Stimulated activated CD8-positive, alpha-beta memory T cell treated with anti-CD3 and anti-CD28 coated beads, Interleukin-15, amount 100 ng/mL, for 48 hours (primary cell): ENCODE measurements at regions not wholly inside any gene's neighbourhood (a gene's known extent, or its start where the extent isn't known, plus 50 kb on each side); places are given as distances from the start of the nearest gene placed in this dataset.

Source experiments
- DNase-seq, 2 donors: peaks; one replicate each; pipeline ENCODE4 v3.0.0-alpha.2; 2020; ENCODE audit warnings: low read depth in 2 of 2

DNA sequence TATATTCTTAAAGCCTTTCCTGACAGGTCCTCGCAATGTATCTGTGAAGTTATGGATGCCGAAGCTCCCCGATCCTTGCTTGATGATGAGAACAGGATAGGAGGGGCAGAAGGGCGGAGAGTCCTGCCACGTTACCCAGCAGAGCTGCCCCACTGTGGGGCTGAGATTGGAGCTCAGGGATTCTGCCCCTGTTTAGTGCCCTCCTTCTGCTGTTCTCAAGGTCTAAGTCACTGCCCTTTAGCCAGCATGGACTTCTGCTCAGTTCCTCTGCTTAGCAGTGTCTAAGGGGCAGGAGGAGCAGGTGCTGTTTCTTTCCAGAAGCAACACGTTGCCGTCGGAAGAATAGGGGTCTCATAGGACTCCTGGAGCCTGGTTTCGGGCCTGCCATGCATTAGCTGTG, 164.2 kb upstream of the B3GAT1 start:
- DNase-seq = no peak

DNA sequence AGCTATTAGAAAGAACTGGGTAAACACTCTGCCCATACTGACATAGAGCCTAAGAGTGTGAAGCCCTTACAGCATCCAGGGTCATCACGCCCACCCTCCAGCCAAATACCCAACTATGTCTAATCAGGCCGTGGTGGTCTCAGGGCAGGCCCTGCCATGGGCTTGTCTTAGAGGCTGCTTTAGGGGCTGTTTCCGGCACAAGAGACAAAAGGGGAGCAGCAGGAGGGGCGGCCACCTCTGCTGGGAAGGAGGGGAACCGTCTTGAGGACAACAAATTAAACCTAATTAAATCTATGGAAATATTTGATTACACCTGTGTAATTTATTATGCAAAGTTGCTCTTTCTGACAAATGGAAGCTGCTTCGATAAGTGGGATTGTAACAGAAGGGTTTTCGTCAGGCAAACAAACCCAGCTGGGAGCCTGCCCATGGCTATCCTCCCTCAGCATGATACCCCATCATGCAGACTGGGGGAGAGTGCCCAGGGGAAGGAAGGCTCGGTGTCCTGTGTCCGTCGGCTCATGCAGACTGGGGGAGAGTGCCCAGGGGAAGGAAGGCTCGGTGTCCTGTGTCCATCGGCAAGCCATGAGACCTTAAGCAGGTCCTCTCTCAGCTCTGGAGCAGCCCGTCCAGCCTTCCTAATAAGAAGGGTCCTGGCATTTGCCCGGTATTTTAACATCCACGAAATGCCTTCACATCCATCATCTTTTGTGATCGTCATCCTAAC, 163.6 kb upstream of the B3GAT1 start:
- DNase-seq = no peak

DNA sequence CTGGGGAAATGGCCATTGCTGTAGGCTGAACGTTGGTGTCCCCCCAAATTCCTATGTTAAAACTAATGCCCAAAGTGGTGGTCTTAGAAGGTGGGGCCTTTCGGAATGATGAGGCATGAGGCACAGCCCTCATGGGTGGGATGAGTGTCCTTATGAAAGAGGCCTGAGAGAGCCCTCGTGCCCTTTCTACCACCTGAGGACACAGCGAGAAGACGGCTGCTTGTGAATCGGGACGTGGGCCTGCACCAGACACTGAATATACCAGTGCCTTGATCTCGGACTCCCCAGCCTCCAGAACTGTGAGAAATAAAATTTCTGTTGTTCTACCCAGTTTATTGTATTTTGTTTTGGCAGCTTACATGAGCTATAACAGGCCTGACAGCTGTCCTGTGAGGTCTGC, 162.9 kb upstream of the B3GAT1 start:
- no peak for DNase-seq

DNA sequence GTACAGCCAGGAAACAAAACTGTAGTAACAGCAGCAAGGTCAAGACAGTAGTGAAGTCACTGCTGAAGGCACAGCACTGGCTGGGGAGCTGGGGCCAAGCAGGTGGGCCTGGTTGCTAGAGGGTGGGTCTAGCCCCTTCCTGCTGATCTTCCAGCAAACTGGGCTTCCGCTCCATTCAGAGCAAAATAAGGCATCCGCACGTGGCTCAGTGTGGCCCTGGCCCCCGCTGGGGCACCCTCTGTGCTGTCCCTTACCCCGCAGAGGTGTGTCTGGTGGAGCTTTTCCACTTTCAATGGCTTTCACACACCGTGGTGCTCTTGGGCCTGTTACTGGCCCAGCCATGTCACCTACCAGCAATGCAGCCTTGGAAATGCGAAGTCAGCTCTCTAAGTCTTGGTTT, 162.4 kb upstream of the B3GAT1 start:
- DNase-seq = no peak

DNA sequence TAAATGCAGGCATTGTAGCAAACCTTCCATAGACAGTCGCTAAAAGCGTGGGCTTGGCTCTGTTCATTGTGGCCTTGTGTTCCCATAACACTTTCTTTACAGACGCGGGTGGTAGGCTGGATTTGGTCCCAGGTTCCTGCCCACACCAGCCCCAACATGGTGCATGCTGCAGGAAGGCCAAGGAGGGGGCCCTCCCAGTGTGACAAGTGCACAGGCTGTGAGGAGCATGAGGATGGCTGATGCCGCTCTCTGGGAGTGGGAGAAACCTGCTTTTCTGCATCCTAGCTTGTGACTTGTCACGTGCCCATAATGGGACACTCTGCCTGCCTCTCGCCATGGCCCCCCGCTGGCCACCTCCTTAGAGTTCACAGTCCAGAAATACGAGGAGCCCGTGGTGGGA, 161.8 kb upstream of the B3GAT1 start:
- no peak for DNase-seq

DNA sequence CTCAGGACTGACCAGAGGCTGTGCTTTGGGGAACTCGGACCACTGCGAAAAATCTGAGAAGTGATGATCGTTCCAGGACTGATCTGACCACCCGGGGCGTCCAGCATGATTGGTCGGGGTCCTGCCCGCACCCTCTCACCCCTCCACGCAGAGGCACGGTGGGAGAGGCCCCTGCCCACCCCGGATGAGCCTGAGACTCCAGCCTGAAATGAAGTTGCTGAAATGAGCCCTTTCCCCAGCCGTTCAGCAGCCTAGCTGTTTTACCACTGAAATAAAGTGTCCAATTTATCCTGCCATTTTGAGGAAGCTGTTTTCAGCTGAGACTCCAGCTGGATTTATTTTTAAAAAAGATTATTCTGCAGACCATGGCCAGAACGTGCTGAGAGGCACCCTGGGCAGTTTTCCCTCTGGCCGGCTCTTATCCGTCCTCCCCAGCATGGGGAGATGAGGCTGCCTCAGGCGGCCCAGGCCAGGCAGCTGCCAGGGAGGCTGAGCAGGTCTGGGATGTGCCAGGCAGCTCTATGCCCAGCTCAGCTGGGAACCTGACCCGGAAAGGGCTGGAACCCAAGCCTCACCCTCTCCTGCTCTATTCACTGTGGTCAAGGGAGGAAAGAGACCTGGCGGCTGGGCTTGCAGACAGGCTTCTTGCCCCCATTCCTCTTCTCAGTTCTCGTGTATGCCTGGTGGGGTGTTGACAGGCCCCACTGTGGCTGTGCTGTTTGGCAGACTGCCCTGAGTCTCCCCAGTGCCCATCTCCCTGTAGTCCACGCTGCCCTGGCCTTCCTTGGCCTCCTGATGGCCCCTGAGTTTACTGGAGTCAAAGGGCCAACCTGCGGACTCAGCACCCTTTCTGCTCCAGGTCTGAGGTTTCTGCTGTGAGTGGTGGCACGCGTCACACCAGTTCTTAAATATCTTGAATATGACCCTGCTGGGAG, 161.0 kb upstream of the B3GAT1 start:
- no peak for DNase-seq

DNA sequence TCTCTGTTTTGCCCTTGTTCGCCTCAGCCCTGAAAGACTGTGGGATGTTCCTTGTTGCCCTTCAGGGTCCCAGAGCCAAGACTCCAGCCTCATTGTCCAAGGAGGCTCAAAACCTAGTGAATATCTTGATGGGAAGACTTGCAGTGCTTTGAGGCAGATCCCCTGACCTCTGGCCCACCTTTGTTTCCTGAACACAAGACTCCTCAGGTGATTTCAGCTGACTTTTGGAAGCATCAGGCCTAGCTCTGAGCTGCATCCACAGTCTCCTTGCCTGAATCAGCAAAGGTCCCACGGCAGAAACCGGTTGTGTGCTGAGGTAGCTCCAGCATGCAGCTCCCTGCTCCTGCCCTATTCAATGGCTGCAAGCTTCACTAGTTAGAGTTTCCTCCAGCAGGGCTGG, 159.3 kb upstream of the B3GAT1 start:
- no peak for DNase-seq

DNA sequence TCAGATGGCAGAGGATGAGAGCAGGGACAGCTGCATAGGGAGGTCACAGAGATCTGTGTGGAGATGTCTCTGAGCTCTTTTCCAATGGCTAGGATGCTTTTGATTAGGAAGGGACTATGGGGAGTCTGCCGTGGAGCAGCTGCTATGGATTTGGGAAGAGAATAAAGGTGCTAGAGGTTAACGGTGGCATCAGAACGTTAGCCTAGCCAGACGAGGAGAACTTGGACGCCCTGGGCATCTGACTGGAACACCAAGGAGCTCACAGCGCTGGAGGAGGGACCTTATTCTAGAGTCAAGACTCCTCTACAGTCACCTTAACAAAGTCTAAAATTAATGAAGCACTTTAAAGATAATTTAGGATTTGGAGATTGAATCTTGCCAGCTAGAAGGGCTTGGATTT, 157.2 kb upstream of the B3GAT1 start:
- DNase-seq = no peak

DNA sequence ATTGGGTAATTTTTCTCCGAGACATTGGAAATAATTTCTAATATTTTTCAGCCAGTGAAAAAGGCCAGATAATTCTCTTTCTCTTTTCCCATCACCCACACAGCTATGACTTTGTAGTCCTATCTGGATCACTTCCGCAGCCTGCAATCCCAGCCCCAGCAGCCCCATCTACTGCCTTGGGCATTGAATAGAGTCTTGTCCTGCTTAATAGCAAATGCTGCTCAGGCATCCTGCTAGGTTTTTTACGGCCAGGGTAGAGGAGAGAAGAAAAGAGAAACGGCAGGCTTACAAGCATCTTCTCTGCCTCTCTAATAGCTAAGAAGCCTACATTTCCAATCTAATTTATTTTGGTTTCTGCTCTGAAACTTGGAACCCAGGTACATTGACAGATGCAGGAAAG, 154.3 kb upstream of the B3GAT1 start:
- no peak for DNase-seq

DNA sequence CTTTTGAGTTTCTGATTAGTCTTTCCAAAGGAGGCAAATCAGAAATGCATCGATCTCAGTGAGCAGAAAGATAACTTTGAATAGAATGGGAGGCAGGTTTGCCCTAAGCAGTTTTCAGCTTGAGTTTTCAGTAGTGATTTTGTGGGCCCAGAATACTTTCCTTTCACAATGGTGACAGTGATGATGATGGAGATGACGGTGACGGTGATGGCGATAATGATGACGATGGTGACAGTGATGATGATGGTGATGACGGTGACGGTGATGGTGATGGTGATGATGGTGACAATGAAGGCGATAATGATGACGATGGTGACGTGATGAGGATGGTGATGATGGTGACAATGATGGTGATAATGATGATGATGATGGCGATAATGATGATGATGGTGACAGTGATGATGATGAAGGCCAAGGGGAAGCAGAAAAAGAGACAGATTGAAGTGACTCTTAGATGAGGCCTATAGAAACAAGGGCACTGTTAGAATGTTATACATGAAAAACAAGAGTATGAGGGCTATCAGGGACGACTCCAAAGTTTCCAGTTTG, 153.4 kb upstream of the B3GAT1 start:
- no peak for DNase-seq

DNA sequence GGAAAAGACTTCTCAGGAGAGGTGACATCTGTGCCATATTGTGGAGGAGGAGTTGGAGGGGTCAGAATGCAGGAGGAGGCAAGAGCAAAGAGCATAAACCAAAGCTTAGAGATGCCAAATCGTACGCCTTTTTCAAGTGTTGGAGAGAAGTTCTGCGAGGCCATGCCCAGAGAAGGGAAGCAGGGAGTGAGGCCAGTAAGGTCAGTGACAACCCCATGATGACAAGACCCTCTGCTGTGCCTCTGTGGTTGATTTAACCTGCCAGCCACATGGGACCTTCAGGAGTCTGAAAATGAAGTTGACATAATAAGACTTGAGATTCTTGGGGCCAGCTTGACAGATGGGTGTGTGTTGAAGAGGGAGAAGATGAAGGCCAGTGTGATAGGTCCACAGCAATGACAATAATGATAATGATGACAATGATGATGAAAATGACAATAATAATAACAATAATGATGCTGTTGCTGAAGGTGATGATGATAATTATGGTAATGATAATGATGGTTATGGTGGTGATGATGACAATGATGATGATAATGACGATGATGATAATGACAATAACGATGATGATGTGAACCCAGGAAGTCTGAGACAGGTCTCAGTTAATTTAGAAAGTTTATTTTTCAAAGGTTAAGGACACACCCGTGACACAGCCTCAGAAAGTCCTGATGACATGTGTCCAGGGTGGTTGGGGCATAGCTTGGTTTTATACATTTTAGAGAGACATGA, 152.6 kb upstream of the B3GAT1 start:
- DNase-seq = no peak

DNA sequence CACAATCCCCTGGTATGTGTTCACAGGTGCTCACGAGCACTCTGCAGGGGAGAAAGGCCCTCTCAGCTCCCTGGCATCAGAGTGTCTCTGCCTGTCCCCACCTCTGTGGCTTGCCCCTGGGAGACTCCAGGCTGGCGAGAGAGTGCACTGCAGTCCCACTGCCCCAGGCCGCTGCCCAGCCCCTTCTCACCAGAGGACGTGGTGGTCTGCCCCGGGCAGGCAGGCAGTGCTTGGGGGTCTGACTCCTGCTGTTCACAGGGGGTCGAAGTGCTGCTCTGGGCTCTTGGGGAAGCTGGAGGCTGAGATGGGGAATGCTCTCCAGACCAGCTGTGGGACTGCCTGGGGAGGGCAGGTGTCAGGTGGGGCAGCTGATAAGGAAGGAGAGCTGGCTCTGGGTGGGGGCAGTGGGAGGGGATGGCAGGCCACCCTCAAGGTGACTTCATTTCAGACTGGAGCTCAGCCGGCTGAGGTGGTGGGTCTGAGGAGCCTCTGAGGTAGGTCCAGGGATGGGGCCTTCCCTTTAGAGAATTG, 151.0 kb upstream of the B3GAT1 start:
- DNase-seq = no peak

DNA sequence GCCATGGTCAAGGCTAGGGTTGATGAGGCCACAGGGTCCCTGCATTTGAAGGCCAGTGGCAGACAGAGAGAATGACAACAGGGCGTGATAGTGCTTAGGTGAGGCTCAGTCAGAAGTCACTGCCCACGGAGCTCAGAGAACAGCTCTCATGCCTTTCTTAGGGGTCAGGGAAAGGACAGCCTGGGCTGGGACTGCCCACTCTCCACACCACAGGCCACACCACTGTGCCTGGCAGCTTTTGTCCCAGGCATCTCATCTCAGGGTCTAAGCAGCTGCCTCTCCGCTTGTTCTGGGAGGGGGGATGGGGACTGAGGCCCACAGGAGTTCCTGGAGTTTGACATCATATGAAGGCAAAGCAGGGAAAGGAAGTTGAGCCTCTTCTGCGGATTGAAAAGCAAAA, 150.2 kb upstream of the B3GAT1 start:
- no peak for DNase-seq

DNA sequence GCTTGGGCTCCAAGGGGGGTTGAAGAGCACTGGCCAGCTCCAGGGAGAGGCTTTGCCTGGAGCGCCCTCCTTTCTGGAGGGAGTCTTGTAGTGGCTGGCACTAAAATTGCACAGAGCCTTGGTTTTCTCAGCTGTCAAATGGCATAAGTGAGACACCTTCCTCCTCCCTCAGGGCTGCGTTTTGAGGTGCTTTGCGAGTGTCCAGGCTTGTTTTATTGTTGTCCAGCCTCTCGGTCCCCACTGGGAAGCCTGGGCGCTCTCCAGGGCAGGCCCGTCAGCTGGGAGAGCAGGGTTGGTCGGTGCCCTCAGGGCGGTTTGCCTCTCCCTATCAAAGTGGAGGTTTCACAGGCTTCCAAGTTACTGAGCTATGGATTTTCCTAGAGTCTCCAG, 149.3 kb upstream of the B3GAT1 start:
- no peak for DNase-seq

DNA sequence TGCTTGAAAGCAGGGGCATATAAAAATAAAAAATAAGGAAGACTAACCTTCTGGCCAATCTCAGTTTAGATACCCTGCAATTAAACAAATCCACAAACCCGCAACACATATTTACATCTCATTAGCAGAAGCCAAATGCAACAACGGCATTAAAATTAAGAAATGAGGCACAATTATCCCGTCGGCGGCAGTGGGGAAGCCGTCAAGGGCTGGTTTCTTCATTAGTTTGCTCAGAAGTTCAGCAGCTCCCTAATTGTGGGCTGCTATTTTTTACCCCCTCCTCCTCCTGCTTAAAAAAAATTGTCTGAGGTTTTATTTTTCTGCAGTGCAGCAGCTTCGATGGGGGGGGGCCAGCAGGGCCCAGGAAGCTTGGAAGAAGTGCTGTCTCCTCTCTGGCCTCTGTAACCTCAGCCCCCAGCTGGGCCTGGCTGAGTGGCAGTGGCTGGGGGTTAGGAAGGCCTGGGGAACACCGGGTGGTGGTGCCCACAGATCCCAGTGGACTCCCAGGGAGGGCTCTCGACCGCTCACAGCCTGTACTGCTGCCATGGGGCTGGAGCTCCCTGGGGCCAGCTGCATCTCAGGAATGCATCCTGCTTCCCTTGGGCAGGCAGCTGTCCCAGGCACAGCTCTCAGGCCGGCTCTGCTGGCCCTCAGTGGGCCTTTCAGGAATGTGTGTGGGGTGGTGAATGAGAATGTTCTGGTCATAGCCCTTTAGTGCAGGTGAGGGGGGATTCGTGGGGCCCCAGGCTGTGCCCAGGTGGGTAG, 148.7 kb upstream of the B3GAT1 start:
- no peak for DNase-seq

DNA sequence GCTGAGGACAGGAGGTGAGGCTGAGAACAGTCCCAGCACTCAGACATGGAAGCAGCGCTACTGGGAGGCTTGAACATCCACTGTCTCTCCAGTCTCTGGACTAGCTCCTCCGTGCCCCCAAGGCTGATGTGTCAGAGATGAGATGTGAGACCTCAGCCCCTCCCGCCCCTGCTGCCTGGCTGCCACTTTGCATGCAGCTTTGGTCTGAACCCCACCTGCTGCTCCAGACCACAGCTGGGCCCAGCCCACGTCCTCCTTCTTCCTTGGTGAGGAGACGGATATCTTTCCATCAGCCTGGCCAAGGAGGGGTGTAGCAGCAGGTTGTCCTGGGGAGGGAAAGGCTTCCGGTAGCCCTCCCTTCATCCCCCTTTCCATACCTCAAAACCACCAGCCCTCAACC, 148.0 kb upstream of the B3GAT1 start:
- DNase-seq = no peak

DNA sequence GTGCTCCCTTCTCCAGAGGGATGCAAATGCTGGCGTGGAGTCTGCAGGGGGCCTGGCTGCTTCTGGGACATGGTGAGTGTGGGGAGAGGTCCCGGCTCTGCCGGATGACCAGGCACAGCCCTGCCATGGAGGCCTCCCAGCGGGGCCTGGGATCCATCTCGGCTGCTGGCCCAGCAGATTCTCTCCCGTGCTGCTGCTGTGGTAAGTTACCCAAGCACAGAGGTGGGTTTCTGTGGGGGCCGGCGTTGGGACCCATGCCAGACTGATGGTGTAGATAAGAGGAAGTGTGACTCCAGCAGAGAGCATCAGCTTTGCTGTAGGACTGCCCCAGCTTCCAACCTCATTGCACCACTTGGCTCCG, 147.5 kb upstream of the B3GAT1 start:
- no peak for DNase-seq

DNA sequence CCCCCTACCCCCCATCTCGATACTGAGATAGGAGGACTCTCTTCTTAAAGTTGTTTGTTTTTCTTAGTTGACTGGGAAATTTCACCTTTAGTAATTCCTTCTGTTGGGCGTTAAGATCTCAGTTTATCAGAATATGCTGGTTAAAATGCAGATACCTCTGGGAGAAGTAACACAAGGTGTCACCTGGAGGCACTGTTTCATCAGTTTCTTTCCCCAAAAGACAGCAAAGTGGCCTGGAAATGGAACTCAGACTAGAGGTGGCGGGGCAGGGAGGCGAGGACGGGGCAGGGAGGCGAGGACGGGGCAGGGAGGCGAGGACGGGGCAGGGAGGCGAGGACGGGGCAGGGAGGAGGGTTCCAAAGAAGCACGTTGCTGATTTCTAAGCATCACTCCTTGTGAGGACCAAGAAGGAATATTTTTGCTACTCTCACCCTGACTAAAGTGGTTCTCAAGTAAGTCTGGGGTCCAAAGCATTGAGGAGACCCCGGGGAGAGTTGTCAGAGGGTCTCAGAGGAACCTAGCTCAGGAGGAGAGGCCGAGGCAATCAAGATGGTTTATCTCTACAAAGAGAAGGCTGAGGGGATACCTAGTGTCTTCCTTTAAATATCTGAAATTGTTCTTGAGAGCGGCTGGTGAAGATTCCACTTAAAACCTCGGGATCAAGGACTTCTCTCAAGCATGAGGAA, 147.0 kb upstream of the B3GAT1 start:
- no peak for DNase-seq

DNA sequence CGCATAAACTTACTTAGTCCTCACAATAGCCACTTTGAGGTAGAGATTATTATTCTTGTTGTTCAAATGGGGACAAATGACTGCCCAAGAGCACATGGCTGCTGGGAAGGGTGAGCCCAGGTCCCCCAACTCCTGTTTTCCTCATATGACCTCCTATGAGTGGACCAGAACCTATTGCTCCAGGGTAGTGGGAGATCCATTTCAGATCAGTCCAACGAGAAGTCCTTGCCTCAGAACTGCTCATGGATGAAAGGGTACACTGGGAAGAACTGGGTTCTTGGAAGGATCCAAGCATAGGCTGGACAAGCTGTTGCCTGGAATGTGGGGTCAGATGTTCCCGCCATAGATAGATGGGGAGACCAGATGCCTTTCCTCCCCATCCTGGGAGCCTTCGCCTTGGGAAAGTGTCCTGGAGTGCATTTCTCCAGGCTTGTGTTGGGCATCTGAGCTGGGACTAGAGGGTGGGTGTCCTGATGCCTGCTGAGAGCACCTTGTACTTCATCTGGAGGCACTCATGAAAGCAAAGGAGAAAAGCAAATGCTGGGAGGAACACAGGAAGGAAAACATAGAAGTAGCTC, 146.3 kb upstream of the B3GAT1 start:
- no peak for DNase-seq

DNA sequence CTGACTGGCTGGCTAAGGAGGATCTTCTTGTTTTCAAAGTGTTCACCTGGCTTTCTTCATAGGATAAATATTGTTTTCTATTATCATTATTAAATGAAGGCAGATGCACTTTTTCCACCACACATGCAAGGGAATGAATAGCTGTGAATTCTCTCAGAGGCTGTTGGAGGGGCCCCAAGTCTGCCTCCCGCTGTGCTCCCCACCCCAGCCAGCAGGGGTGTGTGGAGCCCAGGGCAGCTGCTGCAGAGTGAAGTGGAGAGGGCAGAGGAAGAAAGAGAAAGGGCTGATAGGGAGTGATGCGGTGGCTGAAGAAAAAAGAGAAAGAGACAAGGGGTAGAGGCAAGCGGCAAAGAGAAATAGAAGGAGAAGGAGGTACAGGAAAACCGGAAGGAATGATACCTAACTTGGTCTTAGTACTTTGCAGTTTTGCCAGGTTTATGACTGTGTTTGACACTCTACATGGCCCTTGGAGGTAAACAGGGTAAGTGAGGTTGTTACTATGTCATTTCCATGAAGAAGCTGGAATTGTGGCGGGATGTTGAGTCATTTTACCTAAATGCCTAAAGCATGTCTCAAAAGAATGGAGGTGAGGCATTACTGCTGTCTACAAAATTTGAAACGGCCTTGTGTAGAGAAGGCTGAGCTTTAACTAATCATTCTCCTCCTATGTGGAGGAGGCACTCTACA, 145.7 kb upstream of the B3GAT1 start:
- DNase-seq = no peak
